GM18951 (cell line): ENCODE measurements at regions not wholly inside any gene's neighbourhood (a gene's known extent, or its start where the extent isn't known, plus 50 kb on each side); places are given as distances from the start of the nearest gene placed in this dataset.

Experiments used
- POLR2A ChIP-seq: IDR thresholded peaks from 4 replicates; pipeline ENCODE4 v1.6.1; 2011; ENCODE audit warnings: mild to moderate bottlenecking; ENCODE audit not compliant: insufficient read length, insufficient read depth; ENCODE audit errors: extremely low read depth
- in situ Hi-C: fragments of 300-500 bp; cut with MboI; formaldehyde crosslinking; loops from one replicate; pipeline ENCODE4 v1.12.0; 2022; ENCODE audit warnings: low sequenced_read_pairs, mixed read lengths, inconsistent platforms; ENCODE audit not compliant: unreplicated experiment

DNA sequence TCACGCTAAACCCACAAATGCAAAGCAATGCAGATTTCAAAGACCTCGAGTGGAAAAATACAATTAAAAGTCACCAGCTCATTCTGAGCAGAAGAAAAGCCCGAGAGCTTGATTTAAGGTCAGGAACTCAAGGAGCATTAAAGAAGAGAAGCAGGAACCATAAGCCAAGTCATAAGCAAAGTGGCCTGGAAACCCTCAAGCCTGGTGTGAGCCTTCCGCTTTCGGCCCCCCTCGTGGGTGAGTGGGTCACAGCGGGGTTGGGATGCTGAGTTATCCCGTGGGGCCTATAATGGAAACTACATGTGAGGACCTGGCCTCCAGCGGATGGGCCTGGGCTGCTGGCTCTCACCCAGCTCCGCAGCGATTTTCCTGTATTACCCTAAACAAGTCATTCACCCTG lies 504.3 kb downstream of the RAB28 start:
- TF ChIP-seq POLR2A: no peak
- in situ Hi-C loops: no loop called here

DNA sequence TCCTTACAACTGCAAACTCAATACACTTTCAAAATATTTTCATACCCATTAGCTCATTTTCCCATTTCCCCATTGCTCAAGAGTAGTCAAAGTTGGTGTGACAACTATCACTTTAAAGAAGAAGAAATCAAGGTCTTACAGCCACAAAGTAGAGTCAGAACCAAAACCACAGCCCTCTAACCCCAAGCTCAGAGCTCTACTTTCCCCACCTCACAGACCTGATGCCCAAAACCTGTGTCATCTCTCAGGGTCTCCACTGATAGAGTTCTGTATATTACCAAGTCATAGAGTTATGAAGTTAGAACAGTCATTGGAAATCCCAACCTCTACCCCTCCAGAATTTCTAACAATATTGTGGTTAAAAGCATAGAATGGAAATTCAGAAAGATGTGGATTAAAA lies 505.8 kb downstream of the RAB28 start:
- in situ Hi-C loops: no loop called here
- TF ChIP-seq POLR2A: no peak

DNA sequence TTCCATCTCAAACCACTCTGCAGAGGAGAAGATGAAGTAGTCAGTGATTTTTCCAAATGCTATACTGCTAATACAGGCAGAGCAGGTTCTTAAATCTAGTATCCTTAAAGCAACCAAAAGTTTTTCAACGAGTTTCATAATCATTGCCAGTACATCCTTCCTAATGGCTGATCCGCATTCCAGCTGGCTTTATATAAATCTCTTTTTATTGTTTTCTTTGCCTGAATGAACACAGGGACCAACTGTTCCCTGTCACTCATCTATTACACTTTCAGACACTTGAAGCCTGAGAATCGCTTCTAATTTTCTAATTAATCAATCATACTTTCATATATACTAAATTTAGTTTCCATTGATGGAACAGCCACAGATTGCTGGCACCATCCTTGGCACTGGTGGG lies 508.6 kb downstream of the RAB28 start:
- no peak for TF ChIP-seq POLR2A
- in situ Hi-C loops: no loop called here

DNA sequence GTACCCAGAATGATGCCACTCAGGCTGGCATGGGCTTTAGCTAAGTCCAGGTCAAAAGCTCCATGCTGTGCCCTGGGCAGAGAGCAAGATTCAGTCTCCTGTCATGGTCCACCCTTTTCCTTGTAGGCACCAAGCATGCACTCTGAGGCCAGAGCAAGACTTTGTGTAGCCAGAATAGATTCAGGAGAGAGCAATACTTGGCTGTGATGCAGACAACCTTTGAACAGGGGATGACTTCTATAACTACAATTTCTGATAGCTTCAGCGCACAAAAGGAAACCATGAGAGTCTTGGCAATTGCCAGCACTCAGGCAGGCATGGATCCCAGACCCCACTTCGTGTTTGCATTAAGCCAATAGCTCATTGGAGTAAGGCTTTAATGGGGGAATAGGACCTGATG lies 510.6 kb downstream of the RAB28 start:
- no peak for TF ChIP-seq POLR2A
- in situ Hi-C loops: no loop called here

DNA sequence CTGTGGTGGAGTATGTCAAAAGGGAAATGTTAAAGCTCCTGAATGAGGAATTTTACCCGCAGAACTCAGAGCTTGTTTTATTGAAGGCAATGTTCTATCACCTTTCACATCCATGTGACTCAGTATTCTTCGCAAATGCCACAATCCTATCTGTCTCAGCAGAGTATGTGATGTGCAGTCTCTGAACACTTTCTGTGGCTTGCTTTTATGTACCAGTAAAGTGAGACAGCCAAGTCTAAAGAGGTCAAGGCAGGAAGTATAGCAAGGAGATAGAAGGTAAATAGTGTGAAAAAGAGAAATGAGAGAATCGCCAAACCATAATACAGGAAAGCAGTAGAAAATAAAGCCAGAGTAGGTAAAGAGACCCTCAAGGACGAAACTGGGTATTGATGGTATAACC lies 515.8 kb downstream of the RAB28 start:
- in situ Hi-C loops: no loop called here
- no peak for TF ChIP-seq POLR2A

DNA sequence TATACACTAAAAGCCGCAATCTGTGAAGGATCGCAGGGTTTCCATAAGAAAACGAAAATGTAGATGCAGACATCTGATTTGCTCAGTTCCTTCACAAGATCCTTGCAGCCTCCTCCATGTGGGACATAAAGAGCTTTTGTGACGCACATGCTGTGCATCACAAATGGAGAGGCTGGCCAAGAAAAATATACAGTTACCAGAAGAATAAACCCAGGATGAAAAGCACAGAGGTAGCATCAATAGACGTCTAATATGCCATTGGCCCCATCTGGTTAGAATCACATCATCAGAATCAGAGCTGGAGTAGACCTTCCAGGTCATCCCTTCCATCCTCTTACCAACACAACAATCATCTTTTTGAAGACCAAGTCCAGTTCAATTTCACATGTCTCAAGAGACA lies 517.4 kb downstream of the RAB28 start:
- TF ChIP-seq POLR2A: no peak
- in situ Hi-C loops: no loop called here

DNA sequence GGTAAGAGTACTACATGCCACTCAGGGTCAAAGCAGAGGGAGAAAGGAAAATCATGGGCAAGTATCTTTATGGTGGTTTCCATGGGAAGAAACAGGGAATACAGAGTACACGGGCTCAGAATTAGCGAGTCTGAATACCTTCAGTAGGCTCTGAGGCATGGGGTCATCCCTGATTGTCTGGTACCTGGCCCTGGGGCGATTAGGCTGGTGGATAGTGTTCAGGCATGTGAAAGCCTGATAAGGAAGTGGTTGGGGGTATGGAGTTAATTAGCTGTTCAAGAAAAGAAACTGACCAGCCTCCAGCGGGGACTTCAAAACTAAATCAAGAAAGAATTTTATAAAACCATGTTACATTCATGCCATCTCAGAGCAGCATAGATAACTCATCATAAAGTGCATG lies 518.8 kb downstream of the RAB28 start:
- in situ Hi-C loops: no loop called here
- TF ChIP-seq POLR2A: no peak

DNA sequence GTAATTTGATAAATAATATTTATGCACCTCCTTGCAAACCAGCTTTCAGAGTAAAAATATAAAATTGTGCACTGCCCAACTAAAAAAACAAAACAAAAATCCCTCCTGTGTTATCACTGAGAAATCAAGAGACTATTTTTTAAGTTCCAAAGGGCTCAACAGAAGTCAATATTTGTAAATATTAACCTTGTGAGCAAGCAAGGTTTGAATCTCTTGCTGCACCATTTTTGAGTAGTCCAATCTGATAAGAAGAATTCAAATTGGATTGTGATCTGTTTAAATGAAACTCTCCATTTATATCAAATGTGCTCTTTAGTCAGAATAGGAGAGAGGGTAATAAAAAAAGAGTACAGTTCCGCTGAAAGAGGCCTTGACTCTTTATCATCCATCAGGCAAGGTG lies 520.2 kb downstream of the RAB28 start:
- no peak for TF ChIP-seq POLR2A
- in situ Hi-C loops: no loop called here

DNA sequence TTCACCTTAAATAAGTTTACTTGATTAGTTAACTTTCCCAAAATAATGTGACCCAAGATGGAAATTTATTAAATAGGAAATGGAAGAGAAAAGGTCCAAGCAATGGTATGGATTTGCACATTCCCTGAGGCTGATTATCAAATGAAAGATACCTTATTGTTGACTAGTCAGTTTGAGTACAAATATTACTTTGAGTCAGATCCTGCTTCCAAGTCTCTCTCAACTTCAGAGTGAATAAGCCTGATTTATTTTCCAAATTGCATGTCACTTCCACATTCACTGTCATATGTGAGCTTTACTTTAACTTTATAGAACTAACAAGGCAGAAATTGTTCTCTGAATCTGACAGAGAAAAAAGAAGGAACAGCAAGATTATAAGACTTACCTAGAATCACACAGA lies 520.8 kb downstream of the RAB28 start:
- in situ Hi-C loops: no loop called here
- TF ChIP-seq POLR2A: no peak

DNA sequence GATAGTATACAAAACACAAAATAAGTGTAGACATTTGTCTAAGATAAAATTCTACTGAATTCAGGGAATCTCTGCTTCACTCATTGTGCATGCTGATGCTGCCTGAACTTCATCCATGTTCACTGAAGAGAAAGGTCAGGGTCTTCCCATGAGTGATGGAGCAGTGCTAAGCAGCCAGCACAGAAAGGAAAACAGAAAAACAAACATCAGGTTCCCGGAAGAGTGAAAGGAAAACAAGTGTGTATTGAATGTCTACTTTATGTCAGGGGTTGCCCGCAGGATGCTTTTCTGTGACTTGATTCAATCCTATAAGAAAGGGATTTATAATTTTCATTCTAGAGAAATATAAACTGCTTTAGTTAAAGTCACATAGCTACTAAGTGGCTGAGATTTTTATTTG lies 522.4 kb downstream of the RAB28 start:
- in situ Hi-C loops: no loop called here
- no peak for TF ChIP-seq POLR2A

DNA sequence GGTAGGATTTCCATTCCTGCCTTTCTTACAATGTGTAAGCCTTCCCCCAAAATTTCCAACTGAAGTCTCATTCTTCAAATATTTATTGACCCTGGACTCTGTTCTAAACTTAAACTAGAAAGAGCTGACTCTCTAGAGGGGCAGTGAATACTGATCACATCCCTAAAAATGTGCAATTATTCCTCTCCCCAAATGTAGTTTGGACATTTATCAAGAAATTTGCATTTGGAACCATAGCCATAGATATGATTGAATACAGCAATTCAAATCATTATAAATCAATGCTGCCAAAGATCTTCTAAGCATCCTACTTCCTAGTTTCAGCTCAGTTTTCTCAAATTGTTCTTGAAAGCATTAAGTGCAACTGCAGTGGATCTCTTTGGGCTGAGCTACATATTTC lies 525.7 kb downstream of the RAB28 start:
- no peak for TF ChIP-seq POLR2A
- in situ Hi-C loops: no loop called here

DNA sequence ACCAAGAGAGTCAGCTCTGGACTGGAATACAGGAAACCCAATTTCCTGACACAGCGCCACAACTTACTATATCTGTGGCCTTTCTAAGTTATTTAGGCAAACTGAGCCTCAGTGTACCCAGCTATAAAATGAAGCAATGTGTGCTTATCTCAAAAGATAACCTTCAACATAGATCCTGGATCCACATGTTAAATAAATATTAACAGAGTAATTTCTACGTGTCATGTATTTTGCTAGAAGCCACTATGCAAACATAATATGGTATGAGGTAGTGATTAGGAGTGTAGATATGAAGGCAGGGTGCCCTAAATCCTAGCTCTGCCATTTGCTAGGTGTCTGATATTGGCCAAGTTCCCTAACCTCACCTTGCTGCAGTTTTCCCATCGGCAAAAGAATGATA lies 527.0 kb downstream of the RAB28 start:
- no peak for TF ChIP-seq POLR2A
- in situ Hi-C loops: no loop called here

DNA sequence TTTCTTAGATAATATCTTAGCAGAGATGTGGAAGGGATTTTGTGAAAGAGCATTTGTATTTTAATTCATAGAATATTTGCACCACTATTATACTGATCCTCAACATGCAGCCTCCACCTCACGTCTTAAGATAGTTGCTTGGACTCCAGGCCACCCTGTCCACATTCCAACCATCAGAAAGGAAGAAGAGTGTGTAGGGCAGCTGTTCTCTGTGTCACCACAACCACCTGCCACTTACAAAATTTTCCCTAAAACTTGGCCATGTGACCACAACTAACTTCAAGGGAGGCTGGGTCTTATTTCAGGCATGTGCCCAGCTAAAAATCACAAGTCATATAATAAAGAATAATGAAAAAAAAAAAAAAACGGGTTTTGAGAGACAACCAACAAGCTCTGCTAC lies 528.1 kb downstream of the RAB28 start:
- in situ Hi-C loops: no loop called here
- no peak for TF ChIP-seq POLR2A

DNA sequence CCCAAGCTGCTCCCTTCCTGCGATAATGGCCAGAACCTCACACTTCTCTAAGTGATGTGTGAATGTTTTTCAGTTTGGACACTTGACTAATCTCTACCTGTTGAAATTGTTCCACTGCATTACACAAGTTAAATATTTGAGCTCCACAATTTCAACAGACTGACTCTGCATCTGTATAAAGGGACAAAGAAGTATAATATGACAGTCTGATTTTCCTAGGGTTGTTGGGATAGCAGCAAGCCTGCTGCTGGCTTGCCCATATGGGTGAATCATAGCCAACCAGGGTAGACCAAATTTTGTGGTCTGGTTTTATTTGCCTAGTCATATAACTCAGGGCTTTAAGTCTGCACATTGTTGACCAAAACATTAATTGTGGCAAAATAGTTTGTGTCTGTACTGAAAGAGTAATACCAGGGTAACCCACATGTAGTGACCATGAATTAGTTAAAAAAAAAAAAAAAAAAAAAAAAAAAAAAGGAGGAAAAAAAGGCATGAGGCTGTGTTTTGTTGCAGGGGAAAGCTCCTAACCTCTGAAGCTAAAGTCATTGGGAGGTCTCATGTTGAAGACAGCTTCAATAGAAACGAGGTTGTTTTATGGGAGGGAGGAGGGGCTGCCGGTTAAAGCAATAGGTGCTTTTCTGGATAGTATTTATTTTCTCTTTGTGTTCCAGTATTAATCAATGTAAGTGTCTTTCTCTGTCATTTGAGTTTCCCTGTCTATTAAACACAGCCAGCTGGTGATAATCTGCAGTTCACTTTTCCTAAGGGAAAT lies 534.2 kb downstream of the RAB28 start:
- TF ChIP-seq POLR2A: no peak
- in situ Hi-C loops: no loop called here

DNA sequence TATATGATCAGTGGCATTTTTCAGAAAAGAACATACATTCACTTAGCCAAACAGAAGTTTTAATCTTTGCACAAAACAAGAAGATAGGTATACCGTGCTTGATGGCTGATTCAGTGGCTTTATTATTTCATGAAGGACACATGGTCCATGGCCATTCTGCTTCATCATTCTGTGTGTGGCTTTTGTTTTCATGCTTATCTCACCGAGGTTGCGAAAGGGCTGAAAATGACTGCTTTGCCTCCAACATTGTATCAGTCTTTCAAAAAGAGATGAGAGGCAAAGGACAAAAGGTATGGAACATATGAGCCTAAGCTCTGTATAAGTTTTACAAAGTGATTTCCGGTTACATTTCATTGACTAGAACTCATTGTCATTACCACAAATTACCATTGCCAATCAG lies 541.1 kb downstream of the RAB28 start:
- no peak for TF ChIP-seq POLR2A
- in situ Hi-C loops: no loop called here
